ENCODE measurements at regions not wholly inside any gene's neighbourhood (a gene's known extent, or its start where the extent isn't known, plus 50 kb on each side); places are given as distances from the start of the nearest gene placed in this dataset.

DNA sequence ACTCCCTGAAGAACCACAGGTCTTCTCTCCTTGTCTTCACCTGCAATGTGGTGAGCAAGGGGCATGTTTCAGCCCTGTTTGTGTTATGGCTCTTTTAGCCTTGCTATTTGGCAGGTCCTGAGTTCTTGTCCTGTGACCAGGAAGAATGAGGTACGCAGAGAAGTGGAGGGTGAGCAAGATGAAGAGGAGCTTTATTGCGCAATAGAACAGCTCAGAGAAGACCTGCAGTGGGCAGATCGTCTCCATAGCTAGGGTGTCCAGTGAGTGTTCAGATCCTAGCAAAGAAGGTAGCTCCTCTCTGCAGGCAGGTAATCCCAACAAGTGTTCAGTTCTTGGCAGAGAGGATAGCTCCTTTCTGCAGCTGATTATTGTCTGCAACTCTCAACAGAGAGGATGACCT is 672.9 kb downstream of the SH3BGRL start:
- Histone ChIP-seq H4K20me1 (ENCODE audit: control insufficient read depth, insufficient read depth) (no peaks in the 10 kb centered on the region), H3K27ac (ENCODE audit: control insufficient read depth, insufficient read depth) (no peak overlapping the region), H3K4me1 (ENCODE audit: control insufficient read depth, insufficient read depth, low read length) (no peaks in the 10 kb centered on the region), H2AFZ (ENCODE audit: control insufficient read depth, low read depth, low read length) (no peak overlapping the region), H3K4me3 (no peak overlapping the region), H3K36me3 (ENCODE audit: control insufficient read depth in 2 of 2, insufficient read depth in 2 of 2, low read length in 1 of 2) (no peaks in the 10 kb centered on the region), H3K79me2 (ENCODE audit: control insufficient read depth, insufficient read depth, low read length) (no peaks in the 10 kb centered on the region), H3K9ac (ENCODE audit: control insufficient read depth, insufficient read depth, low read length) (no peak overlapping the region), H3K9me3 (replicated peaks; ENCODE audit: control insufficient read depth, insufficient read depth, low read length) (no peaks in the 10 kb centered on the region; the same call in 2 of the 3 replicates), H3K4me2 (ENCODE audit: control insufficient read depth, insufficient read depth) (no peak overlapping the region), H3K27me3 (replicated peaks in 1 of 2; ENCODE audit: control insufficient read depth in 2 of 2, insufficient read depth in 2 of 2, low read length in 1 of 2) (no peaks in the 10 kb centered on the region)
- ATAC-seq = no peak
- TF ChIP-seq, protein P1, sequence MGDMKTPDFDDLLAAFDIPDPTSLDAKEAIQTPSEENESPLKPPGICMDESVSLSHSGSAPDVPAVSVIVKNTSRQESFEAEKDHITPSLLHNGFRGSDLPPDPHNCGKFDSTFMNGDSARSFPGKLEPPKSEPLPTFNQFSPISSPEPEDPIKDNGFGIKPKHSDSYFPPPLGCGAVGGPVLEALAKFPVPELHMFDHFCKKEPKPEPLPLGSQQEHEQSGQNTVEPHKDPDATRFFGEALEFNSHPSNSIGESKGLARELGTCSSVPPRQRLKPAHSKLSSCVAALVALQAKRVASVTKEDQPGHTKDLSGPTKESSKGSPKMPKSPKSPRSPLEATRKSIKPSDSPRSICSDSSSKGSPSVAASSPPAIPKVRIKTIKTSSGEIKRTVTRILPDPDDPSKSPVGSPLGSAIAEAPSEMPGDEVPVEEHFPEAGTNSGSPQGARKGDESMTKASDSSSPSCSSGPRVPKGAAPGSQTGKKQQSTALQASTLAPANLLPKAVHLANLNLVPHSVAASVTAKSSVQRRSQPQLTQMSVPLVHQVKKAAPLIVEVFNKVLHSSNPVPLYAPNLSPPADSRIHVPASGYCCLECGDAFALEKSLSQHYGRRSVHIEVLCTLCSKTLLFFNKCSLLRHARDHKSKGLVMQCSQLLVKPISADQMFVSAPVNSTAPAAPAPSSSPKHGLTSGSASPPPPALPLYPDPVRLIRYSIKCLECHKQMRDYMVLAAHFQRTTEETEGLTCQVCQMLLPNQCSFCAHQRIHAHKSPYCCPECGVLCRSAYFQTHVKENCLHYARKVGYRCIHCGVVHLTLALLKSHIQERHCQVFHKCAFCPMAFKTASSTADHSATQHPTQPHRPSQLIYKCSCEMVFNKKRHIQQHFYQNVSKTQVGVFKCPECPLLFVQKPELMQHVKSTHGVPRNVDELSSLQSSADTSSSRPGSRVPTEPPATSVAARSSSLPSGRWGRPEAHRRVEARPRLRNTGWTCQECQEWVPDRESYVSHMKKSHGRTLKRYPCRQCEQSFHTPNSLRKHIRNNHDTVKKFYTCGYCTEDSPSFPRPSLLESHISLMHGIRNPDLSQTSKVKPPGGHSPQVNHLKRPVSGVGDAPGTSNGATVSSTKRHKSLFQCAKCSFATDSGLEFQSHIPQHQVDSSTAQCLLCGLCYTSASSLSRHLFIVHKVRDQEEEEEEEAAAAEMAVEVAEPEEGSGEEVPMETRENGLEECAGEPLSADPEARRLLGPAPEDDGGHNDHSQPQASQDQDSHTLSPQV (IDR thresholded peaks at IDR 0.05) = no peak
- TF ChIP-seq NR2C1 (IDR thresholded peaks at IDR 0.05) = no peak
- TF ChIP-seq, protein P2, sequence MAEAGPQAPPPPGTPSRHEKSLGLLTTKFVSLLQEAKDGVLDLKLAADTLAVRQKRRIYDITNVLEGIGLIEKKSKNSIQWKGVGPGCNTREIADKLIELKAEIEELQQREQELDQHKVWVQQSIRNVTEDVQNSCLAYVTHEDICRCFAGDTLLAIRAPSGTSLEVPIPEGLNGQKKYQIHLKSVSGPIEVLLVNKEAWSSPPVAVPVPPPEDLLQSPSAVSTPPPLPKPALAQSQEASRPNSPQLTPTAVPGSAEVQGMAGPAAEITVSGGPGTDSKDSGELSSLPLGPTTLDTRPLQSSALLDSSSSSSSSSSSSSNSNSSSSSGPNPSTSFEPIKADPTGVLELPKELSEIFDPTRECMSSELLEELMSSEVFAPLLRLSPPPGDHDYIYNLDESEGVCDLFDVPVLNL (IDR thresholded peaks at IDR 0.05; ENCODE audit: low read depth, low read length) = no peak
- no peak for TF ChIP-seq CEBPB (IDR thresholded peaks at IDR 0.05; ENCODE audit: borderline replicate concordance in 1 of 2, low read depth in 2 of 2, low read length in 2 of 2)
- no peak for TF ChIP-seq PAX8 (IDR thresholded peaks at IDR 0.05)
- TF ChIP-seq, protein P3, sequence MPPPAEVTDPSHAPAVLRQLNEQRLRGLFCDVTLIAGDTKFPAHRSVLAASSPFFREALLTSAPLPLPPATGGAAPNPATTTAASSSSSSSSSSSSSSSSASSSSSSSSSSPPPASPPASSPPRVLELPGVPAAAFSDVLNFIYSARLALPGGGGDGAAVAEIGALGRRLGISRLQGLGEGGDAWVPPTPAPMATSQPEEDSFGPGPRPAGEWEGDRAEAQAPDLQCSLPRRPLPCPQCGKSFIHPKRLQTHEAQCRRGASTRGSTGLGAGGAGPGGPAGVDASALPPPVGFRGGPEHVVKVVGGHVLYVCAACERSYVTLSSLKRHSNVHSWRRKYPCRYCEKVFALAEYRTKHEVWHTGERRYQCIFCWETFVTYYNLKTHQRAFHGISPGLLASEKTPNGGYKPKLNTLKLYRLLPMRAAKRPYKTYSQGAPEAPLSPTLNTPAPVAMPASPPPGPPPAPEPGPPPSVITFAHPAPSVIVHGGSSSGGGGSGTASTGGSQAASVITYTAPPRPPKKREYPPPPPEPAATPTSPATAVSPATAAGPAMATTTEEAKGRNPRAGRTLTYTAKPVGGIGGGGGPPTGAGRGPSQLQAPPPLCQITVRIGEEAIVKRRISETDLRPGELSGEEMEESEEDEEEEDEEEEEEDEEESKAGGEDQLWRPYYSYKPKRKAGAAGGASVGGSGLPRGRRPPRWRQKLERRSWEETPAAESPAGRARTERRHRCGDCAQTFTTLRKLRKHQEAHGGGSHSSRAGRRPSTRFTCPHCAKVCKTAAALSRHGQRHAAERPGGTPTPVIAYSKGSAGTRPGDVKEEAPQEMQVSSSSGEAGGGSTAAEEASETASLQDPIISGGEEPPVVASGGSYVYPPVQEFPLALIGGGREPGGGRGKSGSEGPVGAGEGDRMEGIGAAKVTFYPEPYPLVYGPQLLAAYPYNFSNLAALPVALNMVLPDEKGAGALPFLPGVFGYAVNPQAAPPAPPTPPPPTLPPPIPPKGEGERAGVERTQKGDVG (CRISPR knock-in tag; IDR thresholded peaks at IDR 0.05) = no peak
- TF ChIP-seq NFXL1 (IDR thresholded peaks at IDR 0.05; ENCODE audit: borderline replicate concordance) = no peak
- TF ChIP-seq, protein P4, sequence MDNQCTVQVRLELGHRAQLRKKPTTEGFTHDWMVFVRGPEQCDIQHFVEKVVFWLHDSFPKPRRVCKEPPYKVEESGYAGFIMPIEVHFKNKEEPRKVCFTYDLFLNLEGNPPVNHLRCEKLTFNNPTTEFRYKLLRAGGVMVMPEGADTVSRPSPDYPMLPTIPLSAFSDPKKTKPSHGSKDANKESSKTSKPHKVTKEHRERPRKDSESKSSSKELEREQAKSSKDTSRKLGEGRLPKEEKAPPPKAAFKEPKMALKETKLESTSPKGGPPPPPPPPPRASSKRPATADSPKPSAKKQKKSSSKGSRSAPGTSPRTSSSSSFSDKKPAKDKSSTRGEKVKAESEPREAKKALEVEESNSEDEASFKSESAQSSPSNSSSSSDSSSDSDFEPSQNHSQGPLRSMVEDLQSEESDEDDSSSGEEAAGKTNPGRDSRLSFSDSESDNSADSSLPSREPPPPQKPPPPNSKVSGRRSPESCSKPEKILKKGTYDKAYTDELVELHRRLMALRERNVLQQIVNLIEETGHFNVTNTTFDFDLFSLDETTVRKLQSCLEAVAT (IDR thresholded peaks at IDR 0.05) = no peak
- TF ChIP-seq JUND (IDR thresholded peaks at IDR 0.05; ENCODE audit: low read depth, low read length) = no peak
- no peak for TF ChIP-seq CREM (IDR thresholded peaks at IDR 0.05; ENCODE audit: low read depth)
- BruUV-seq (replicated peaks) = no TSS peak
- ChIA-PET SMC1A (ENCODE audit: uncharacterized antibody, unreplicated experiment) (no interaction called here), CTCF (no interaction called here), POLR2A (no interaction called here), RAD21 (ENCODE audit: unreplicated experiment) (no interaction called here)
- FAIRE-seq = no peak
- no peak for DNase-seq (ENCODE audit: low read depth, low spot score)
- intact Hi-C loops (cut with micrococcal nuclease; ENCODE audit: unreplicated experiment) = no loop called here
- WGBS (ENCODE audit: insufficient coverage, insufficient replicate concordance, low lambda C conversion rate, missing lambda C conversion rate) = 24% methylated on average over 3 of the region's 3 CpGs
- in situ Hi-C loops (cut with MboI) = no loop called here

Data from GM12878 (cell line).